PC-3 (cell line): ENCODE measurements at regions not wholly inside any gene's neighbourhood (a gene's known extent, or its start where the extent isn't known, plus 50 kb on each side); places are given as distances from the start of the nearest gene placed in this dataset.

Source experiments
- CTCF ChIP-seq: fragments of 300-600 bp; sonication (generic); conservative IDR thresholded peaks from 2 replicates; pipeline ENCODE4 v1.5.1; 2017; ENCODE audit warnings: antibody characterized with exemption, low read depth, mild to moderate bottlenecking, low read length
- EZH2 ChIP-seq: fragments of 300-600 bp; sonication (generic); IDR thresholded peaks from one replicate; pipeline ENCODE4 v1.6.1; 2017; ENCODE audit warnings: antibody characterized with exemption, mild to moderate bottlenecking, low read length; ENCODE audit not compliant: unreplicated experiment
- EZH2phosphoT487 ChIP-seq: fragments of 300-600 bp; sonication (generic); IDR thresholded peaks from 2 replicates; pipeline ENCODE4 v1.6.1; 2018; ENCODE audit warnings: mild to moderate bottlenecking, antibody characterized with exemption, low read length, borderline replicate concordance

GRCh38 chr3:127037418-127037841 lies 54.5 kb downstream of the PLXNA1 start:
- TF ChIP-seq CTCF (no peak), EZH2 (no peak), EZH2phosphoT487 (no peak)
